ENCODE measurements at regions not wholly inside any gene's neighbourhood (a gene's known extent, or its start where the extent isn't known, plus 50 kb on each side); places are given as distances from the start of the nearest gene placed in this dataset.

- Histone ChIP-seq H2BK12ac (ENCODE audit: insufficient read length, low read depth, low read length) (no peak overlapping the region), H3K4me1 (ENCODE audit: insufficient read depth, low read length) (no peaks in the 10 kb centered on the region), H3K27me3 (ENCODE audit: insufficient read depth, low read length) (no peaks in the 10 kb centered on the region), H2BK15ac (ENCODE audit: low read depth, low read length) (no peak overlapping the region), H3K79me2 (ENCODE audit: insufficient read depth, low read length) (no peaks in the 10 kb centered on the region), H3K4me2 (ENCODE audit: insufficient read depth, insufficient read length, low read length) (no peak overlapping the region), H3K27ac (ENCODE audit: insufficient read length, low read depth, low read length) (no peak overlapping the region), H2BK20ac (ENCODE audit: low read depth, low read length, poor library complexity, severe bottlenecking) (no peak overlapping the region), H3K9ac (ENCODE audit: extremely low read depth, insufficient read length, low read length) (no peak overlapping the region), H3K79me1 (ENCODE audit: insufficient read depth, low read depth, low read length, poor library complexity, severe bottlenecking) (no peaks in the 10 kb centered on the region), H4K5ac (ENCODE audit: insufficient read length, low read depth, low read length) (no peak overlapping the region), H4K20me1 (ENCODE audit: control insufficient read depth, insufficient read depth, insufficient read length) (no peaks in the 10 kb centered on the region), H2BK5ac (ENCODE audit: insufficient read length, low read length) (no peak overlapping the region), H3K14ac (ENCODE audit: insufficient read depth, low read length) (no peak overlapping the region), H3K18ac (ENCODE audit: insufficient read length, low read depth, low read length) (no peak overlapping the region), H2BK120ac (ENCODE audit: low read depth, low read length, poor library complexity, severe bottlenecking) (no peak overlapping the region), H3K23ac (ENCODE audit: insufficient read length, low read depth, low read length) (no peak overlapping the region), H4K91ac (ENCODE audit: insufficient read length, low read depth, low read length) (no peak overlapping the region), H3K23me2 (ENCODE audit: insufficient read length, low read depth, low read length, poor library complexity, severe bottlenecking) (no peaks in the 10 kb centered on the region), H2AK5ac (ENCODE audit: insufficient read length, low read length) (no peak overlapping the region), H3T11ph (ENCODE audit: low read length) (no peak overlapping the region), H4K8ac (replicated peaks; ENCODE audit: insufficient read length, low read depth, low read length) (no peak overlapping the region), H2AFZ (ENCODE audit: low read length) (no peak overlapping the region), H3K9me3 (ENCODE audit: control insufficient read depth, low read depth, low read length) (no peaks in the 10 kb centered on the region), H3K4ac (ENCODE audit: low read depth, low read length) (no peak overlapping the region), H3K56ac (ENCODE audit: insufficient read length, low read depth, low read length) (no peak overlapping the region)
- TF ChIP-seq, protein P1, sequence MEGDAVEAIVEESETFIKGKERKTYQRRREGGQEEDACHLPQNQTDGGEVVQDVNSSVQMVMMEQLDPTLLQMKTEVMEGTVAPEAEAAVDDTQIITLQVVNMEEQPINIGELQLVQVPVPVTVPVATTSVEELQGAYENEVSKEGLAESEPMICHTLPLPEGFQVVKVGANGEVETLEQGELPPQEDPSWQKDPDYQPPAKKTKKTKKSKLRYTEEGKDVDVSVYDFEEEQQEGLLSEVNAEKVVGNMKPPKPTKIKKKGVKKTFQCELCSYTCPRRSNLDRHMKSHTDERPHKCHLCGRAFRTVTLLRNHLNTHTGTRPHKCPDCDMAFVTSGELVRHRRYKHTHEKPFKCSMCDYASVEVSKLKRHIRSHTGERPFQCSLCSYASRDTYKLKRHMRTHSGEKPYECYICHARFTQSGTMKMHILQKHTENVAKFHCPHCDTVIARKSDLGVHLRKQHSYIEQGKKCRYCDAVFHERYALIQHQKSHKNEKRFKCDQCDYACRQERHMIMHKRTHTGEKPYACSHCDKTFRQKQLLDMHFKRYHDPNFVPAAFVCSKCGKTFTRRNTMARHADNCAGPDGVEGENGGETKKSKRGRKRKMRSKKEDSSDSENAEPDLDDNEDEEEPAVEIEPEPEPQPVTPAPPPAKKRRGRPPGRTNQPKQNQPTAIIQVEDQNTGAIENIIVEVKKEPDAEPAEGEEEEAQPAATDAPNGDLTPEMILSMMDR (conservative IDR thresholded peaks at IDR 0.05): no peak
- no peak for DNase-seq
- no peaks in the 10 kb centered on the region; the same call in 1 of the 2 replicates for H3K27me3 Mint-ChIP-seq (ENCODE audit: low read depth)
- WGBS (ENCODE audit: extremely low coverage, insufficient read length, low lambda C conversion rate): no CpG with 5 or more reads among the region's 1 CpG
- H3K4me3 Mint-ChIP-seq: no peak overlapping the region
- H3K9me3 Mint-ChIP-seq: peaks cover 5 to 12% of the 10 kb centered on the region in 2 experiments; a peak in 4 of 5 replicates
- H3K27ac Mint-ChIP-seq: no peak overlapping the region
- H3K4me1 Mint-ChIP-seq: no peaks in the 10 kb centered on the region
- H3K36me3 Mint-ChIP-seq (ENCODE audit: insufficient read depth in 1 of 3, low read depth in 3 of 3): no peaks in the 10 kb centered on the region; a peak in 1 of 7 replicates
Measured at GRCh38 chr5:18333841-18334240, 699.6 kb downstream of the TAF11L14 start.

Data from H9 (cell line).